Kasumi-1 (cell line): ENCODE measurements at regions not wholly inside any gene's neighbourhood (a gene's known extent, or its start where the extent isn't known, plus 50 kb on each side); places are given as distances from the start of the nearest gene placed in this dataset.
"Not testable (repeated sequence)": the region's sequence is repeated elsewhere in the genome, so short reads cannot be mapped to it uniquely, and the experiment has no call there.

Experiments used
- DNase-seq, 2 experiments: peaks; one replicate each; lab custom pipeline; 2025; lab: John Stamatoyannopoulos, UW

DNA sequence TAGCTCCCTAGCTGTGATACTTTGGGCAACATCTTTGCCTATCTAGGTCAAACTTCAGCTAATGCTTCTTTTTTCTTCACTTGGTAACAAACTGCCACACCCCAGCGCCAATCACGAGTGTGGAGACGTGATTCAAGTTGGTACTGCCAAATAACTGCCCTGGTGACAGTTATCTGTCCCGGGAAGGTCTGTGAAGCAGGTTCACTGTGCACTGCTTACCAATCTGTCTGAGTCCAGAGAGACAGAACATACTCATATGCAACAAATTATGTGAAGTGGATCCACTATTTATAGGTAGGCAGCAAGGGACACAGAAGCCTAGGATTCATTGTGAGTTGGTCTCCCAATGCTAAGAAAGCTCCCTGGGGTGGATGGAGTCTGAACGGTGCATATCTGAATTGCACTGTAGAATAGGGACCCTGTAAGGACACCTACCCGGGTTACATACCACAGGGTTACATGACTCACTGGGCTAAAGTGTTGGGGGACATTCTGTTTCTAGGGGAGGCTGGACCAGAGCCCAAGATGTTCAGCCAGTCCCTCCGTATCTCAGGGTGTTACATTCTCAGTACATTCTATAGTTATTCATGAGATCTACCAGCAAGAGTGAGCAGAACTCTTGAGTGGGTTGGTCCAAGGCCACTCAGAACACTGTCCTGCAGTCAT lies 95.4 kb upstream of the STC2 start:
- DNase-seq = no peak

DNA sequence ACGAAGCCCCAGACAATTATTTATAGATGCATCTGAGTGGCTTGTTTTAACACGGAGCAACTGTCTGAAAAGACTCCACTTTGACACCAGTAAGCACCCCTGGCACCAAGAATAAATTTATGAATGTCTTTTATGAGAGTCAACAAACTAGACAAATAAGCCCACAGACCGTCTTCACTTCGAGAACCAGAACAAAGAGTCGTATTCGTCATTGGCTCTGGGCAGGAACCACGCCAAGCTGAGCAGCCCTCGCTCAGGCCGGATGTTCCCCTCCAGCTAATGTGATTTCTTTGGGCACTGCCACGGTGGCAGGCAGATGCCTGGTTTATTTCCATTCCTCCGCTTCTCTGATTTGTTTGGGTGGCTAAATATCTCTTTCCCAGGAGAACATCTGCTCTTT lies 91.9 kb upstream of the STC2 start:
- no peak for DNase-seq

DNA sequence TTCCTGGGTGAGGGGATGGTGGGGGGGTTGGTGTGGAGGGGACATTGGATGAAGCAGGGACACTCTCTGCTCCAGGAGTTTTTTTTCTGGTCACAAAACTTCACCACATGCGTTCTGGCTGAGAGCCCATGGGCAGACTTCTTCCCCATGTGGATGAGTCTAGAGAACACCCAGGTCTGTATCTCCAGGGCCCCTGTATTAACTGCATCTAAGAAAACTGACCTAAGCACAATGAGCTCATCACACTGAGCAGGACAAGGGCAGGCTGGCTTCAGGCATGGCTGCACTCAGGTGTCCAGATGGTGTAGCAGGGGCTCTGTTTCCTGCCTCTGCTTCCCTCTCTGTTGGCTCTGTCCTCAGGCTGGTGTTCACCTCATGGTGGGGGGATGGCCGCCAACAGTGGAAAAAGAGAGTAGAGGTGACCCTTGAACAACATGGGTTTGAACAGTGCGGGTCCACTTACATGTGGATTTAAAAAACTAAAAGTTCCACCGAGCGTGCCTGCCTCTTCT lies 85.3 kb upstream of the STC2 start:
- no peak for DNase-seq

DNA sequence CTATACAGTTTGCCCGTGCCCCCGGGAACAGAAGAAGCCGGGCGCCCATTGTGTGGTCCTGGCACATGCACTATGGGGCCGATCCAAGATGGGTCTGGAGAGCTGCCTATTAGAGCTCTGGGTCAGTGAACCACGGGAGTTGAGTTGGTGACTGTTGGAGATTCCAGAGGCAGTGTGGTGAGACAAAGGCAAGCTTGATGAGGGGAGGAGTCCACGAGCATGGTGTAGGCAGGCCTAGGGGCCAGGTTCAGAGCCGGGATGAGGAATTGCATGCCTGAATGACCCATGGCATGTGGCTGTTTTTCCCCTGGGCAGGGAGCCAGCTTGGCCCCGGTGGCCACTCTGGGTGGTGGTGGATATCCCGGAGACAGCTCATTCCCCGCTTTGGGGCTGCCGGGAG lies 84.4 kb upstream of the STC2 start:
- no peak for DNase-seq

DNA sequence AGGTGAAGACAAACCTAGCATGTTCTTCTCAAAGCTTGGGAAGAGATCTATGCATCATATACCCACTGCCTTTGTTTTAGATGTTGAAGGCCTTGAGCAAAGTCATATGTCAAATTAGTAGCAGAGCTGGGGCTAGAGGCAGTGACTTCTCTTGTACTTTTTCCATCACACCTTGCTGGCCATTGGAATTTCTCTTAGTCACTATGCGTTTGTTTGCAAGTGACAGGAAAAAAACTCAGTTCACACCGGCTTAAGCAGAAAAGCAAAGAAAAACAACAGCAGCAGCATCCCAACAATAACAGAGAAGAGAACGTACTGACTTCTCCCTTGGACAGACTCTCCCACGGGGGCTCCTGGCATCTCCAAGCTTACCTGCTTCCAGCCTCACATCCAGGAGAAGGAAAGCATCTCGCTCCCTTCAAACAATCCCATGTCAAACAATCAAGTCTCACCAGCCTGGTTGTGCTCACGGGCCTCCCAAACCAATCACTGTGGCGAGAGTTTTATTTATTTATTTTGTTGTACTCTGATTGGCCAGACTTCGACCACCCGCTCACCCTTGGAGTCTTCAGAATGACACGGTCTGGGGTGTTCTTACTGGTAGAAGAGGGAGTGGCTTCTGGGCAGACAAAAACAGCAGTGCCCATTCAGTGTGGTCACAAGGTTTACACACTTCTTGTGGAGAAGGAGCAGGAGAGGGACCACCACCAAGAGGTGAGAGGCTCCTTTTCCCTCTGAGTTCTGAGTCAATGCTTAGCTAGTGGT lies 83.8 kb upstream of the STC2 start:
- no peak for DNase-seq

DNA sequence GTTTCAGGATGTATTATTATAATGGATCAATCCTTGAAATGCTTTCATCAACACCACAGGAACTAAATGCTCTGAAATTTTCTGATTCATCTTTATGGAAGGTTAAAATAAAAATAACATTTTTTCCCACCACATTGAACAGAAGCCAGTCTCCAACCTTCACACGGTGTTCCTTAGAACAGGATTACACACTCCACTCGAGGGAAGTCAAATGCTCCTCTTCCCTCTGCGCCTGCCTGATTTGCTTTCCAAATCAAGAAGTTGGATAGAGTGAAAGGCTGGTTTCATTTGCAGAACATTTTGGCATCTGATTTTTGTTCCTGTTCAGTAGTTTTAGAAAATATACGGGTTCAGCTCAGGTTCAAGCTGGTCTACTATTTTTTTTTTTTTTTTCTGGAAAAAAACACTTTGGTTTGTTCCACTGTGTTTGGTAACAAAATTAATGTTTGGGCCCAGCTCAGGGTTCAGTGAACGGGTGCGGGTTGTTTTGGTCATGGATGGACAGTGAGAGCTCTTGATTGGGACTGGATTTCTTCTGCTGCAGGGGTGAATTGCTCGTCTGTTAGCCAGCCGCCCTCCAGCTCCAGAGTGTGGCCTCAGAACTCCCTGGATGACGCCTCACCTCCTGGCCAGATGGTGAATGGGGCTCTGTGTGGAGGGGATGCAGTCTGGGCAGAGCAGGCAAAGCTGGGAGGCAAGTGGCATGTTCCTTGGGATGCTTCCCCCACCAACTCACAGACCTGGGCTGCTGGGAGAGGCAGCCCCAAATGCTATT lies 82.4 kb upstream of the STC2 start:
- DNase-seq = no peak

DNA sequence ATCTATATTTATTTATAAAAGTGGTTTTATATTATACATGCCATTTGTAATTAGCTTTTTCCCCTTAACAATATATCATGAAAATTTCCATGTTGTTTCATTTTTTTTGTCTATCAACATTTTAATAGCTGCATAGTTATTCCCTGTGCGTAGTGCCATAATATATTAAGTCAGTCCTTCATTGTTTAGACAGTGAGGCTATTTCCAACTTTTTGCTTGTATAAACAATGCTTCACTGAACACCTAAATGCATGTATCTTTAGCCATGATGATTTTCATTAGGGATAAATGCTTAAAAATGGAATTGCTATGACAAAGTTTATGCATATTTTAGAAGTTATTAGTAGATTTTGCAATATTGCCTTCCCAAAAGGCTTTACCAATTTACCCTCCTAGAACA lies 80.7 kb upstream of the STC2 start:
- DNase-seq = no peak

DNA sequence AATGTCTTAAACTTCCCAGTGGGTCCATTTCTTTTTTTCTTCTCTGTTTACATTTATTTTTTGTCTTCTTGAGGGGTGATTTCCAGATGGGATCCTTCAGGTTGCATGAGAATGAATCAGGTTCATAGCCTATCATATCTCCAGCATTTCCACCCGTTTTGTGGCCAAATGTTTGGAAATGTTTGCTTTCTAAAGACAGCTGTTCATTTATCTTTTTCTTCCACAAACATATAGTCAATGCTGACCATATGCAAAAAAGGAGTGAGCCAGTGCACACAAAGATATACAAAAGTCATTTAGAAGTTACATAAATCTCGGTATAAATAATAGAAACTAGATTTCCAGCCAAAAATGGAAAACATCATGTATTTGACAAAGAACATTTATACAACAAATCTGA lies 71.6 kb upstream of the STC2 start:
- DNase-seq = no peak

DNA sequence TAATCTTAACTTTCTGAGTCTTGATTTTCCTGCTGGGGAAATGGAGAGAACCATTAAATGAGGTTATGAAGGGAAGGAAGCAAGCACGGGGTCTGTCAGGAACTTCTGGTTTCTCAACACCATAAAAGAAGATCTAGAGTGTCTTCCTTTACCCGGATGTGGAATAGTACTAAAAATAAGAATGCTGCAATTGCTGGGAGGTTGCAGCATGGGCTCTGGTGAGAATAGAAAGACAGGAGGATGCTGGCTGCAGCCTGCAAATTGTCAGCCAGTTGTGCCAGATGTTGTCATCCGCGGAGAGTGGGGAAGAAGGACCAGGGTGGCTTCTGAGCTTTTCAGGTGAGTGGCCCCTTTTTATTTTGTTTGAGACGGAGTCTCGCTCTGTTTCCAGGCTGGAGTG lies 69.3 kb upstream of the STC2 start:
- peak; percentile 94 to 95 for DNase-seq

DNA sequence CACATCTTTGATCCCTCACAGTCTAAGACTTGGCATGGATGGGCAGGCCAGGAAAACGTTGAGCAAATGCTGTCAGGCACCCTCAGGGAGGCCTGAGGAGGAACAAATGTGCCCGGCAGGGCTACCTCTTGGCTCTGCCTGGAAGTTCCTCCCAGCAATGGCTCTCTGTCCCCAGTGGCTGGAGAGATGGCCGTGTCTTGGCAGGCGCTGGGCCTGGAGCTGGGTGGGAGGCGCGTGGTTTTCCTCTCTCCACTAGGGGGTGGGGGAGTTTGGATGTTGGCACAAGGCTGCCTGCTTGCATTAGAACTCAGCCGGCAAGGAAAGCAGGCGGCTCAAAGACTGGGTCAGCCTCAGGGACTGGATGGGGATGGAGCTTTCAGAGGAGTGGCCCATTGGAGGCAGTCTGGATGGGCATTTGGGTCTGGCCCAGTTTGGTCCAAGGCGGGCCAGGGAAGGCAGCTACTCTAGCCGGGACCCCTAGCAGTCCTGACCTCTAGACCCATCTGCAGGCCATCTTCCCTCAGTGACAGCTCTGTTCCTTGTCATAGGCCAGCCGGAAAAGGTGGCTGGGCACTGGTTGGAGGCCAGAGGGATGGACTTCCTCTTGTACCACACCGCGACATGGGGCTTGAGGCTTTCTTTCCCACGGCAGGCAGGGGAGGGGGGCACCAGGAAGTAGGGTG lies 68.2 kb upstream of the STC2 start:
- DNase-seq = peak; percentile 29 to 32

DNA sequence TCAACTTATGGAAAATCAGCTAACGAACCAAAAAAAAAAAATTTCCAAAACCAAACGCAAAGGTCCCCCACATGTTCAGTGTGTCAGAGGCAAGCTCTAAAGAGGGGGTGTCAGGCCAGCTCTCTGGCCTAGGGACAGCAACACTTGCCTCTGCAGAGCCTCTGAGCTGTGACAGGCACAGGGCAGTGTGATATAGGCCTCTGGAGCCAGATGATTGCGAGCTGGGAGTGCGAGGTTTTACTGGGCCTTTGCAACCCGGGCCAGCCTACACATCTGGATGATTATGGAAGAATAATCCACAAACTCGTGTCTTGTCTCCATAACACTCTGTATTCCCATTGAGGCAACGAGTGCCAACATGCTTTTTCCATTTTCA lies 67.7 kb upstream of the STC2 start:
- DNase-seq = no peak

DNA sequence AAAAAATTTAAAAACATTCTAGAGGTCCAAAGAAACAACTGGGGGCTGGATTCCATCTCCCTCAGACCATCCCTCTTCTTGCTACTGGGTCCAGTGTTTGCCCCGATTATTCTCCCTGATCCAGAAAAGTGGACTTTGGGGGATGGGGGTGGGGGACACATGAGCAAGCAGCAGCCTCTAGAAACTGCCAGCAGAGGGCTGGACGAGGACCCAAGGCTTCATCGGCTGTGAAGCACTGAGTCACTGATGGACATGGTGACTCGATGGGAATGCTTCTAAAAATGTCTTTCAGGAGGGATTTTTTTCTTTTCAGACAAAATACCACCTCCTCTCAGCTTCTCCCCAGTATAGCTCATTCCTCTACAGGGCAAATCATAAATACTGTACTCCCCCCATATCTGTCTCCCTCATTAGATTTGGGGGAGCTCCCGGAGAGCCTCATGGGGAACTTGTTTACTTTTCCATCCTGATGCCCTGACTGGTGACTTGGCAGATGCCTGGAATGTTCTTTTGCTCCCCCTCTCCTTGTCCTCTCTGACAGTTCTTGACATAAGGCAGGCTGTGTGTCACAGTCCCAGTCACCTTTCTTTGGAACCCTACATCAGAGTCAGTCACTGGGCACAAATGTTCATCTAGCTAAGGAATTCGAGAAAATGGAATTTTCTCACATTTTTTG lies 67.2 kb upstream of the STC2 start:
- no peak for DNase-seq

DNA sequence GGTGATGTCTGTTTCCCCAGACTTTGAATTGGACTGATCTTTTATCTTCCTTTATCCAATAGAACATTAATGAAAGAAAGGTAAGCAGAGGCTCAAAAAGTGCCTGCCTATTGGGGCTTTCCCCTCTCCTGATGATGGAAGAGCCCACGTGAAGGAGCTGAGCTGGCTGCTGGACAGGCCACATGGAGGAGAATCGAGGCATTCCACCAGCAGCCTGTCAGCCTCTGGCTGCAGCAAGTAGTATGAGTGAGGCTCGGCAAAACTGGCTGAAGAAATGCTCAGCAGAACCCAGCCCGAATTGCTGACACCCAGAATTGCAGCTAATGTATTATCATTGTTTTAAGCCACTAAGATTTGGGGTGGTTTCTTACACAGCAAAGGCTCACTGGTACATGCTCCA lies 66.5 kb upstream of the STC2 start:
- no peak for DNase-seq

DNA sequence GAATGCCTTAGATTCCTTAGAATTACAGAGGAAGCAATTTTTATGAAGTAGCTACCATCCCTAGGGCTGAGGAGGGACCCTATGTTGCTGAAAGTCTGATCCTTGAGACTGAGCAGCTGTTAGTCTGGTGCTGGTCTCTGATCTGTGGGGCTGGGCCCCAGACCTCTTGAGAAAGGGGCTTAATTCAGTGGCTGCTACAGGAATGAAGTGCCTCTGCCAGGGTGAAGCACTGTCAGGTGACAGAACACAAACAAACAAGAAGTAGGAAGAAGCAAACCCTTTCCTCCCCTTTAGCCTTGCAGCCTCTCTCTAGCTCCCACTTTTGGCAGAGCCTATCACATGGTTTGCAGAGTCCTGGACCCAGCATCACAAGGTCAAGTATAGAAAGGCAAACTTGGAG lies 64.0 kb upstream of the STC2 start:
- no peak for DNase-seq

DNA sequence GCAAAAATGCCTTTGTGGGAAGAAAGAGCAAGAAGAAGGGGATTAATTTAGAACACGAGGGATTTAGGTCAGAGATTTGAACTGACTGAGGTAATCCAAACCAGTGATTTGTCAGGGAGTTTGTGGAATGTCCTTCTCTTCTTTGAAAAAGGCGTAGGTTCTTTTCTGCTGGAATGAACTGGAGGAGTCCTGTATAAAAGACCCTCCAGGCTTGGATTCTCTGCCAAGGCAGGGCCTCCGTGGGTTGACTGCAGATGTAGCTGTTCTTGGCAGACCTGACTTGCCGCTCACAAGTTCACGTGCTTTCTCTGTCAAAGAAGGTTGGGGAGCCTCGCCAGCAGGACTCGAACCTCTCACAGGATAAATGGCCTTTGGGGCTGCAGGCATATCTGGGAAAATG lies 62.8 kb upstream of the STC2 start:
- no peak for DNase-seq

DNA sequence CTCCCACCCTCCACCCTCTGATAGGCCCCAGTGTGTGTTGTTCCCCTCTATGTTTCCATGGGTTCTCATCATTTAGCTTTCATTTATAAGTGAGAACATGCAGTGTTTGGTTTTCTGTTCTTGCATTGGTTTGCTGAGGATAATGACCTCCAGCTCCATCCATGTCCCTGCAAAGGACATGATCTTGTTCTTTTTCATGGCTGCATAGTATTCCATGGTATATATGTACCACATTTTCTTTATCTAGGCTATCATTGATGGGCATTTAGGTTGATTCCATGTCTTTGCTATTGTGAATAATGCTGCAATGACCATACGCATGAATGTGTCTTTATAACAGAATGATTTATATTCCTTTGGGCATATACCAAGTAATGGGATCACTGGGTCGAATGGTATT lies 59.1 kb upstream of the STC2 start:
- not testable (repeated sequence) for DNase-seq

DNA sequence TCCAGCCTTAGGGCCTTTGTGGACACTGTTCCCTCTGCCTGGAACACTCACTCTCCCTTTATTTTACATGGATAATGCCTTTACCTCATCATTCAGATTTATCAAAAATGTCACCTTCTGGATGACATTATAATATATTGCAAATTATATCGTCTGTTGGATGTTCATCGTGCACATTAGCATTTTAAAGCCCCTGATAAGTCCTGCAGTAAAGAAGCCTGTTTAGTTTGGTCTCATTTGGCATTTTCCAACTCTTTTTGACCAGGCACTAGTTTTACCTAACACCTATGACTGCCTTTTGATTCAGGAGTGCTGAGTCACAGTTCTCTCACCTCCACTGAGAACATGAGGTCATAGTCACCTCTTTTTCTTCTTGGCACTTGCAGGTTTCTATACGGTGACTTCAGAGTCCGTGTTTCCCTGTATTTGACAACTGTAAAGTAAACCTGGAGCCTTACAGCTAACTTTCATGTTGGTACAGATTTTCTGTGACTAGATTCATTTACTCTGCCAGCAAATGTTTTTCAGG lies 57.7 kb upstream of the STC2 start:
- DNase-seq = no peak

DNA sequence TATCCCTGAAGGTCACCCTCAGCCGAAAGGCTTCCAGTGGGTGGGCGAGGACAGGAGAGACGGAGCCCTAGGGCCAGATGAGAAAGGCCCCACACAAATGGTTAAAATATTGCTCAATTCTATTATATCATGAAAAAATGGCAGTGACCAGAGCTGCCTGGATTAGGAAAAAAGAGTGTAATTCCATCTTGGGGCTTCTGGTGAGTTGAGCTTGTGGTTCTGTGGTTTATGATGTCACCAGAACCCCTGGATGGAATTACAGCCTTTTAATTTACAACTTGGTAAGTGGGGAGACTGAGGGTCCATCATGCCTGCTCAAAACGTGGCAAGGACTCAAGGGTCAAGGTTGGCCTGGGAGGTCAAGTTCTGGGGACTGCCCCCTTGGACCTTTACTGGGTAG lies 55.5 kb upstream of the STC2 start:
- DNase-seq = no peak

DNA sequence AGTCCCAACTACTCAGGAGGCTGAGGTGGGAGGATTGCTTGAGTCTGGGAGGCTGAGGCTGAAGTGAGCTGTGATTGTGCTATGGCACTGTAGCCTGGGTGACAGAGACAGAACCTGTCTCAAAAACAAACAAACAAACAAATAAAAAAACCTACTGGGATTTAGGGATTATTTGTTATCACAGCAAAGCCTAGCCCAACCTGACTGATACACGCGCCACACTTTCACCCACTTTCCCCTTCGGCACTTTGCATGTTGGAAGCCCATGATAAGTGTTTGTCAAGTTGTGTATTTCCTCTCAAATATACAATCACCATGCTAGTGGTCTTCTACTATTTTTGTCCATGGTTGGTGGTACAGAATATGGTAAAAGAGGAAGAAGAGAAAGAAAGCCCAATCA lies 50.5 kb upstream of the STC2 start:
- no peak for DNase-seq
